IMR-90 (cell line): ENCODE measurements at regions not wholly inside any gene's neighbourhood (a gene's known extent, or its start where the extent isn't known, plus 50 kb on each side); places are given as distances from the start of the nearest gene placed in this dataset.

Experiments
- ATAC-seq: fragments of 200-7000 bp; cut with Tn5 transposase; 2 replicates; pipeline ENCODE4 v1.9.1; 2020; ENCODE audit warnings: low read depth, mild to moderate bottlenecking, moderate library complexity
- BruUV-seq: library from RNA; stranded (reverse); fragments of 400-500 nt; replicated peaks from 2 replicates; lab custom pipeline; 2021; lab: Mats Ljungman, UMichigan
- CTCF ChIA-PET: fragments of 300-600 bp; formaldehyde crosslinking; extraction: SDS; loops from one replicate; lab custom pipeline; 2021; ENCODE audit warnings: antibody characterized with exemption; lab: Yijun Ruan, JAX
- POLR2A ChIA-PET: fragments of 300-600 bp; sonication (Branson Sonifier 250); formaldehyde crosslinking; loops from one replicate; lab custom pipeline; 2022; ENCODE audit warnings: antibody characterized with exemption; ENCODE audit not compliant: unreplicated experiment; lab: Charles Lee
- DNase-seq: peaks from one replicate; pipeline ENCODE4 v3.0.0; 2013
- H2AFZ ChIP-seq: replicated peaks from 2 replicates; pipeline ENCODE3; 2013; ENCODE audit warnings: low read length, mild to moderate bottlenecking; ENCODE audit not compliant: poor library complexity
- H2AK5ac ChIP-seq: 2 replicates; pipeline ENCODE4 v1.6.1; 2013; ENCODE audit warnings: low read depth, low read length, inconsistent platforms
- H2AK9ac ChIP-seq: replicated peaks from 2 replicates; pipeline ENCODE3; 2013; ENCODE audit warnings: mild to moderate bottlenecking, low read depth, low read length, moderate library complexity; ENCODE audit not compliant: poor library complexity
- H2BK120ac ChIP-seq: 2 replicates; pipeline ENCODE4 v1.6.1; 2013; ENCODE audit warnings: low read depth, low read length, inconsistent platforms
- H2BK15ac ChIP-seq: 3 replicates; pipeline ENCODE4 v1.6.1; 2013; ENCODE audit warnings: low read depth, low read length, inconsistent platforms
- H2BK20ac ChIP-seq: 2 replicates; pipeline ENCODE4 v1.6.1; 2013; ENCODE audit warnings: low read depth, mild to moderate bottlenecking, inconsistent platforms, low read length, moderate library complexity
- H2BK5ac ChIP-seq: 2 replicates; pipeline ENCODE4 v1.6.1; 2013; ENCODE audit warnings: mild to moderate bottlenecking, low read depth, low read length, inconsistent platforms; ENCODE audit not compliant: poor library complexity, severe bottlenecking
- H3K14ac ChIP-seq: replicated peaks from 2 replicates; pipeline ENCODE4 v1.6.1; 2013; ENCODE audit warnings: low read depth, low read length, inconsistent platforms
- H3K18ac ChIP-seq: 2 replicates; pipeline ENCODE4 v1.6.1; 2013; ENCODE audit warnings: low read depth, low read length, control low read depth
- H3K23ac ChIP-seq: 2 replicates; pipeline ENCODE4 v1.6.1; 2013; ENCODE audit warnings: low read depth, low read length, inconsistent platforms
- H3K27ac ChIP-seq: 2 replicates; pipeline ENCODE4 v1.5.1; 2013; ENCODE audit warnings: mild to moderate bottlenecking, control low read depth, low read length; ENCODE audit not compliant: insufficient read depth
- H3K27me3 ChIP-seq: 2 replicates; pipeline ENCODE4 v1.6.1; 2013; ENCODE audit warnings: low read length; ENCODE audit not compliant: control insufficient read depth, insufficient read depth
- H3K36me3 ChIP-seq: 2 replicates; pipeline ENCODE4 v1.6.1; 2013; ENCODE audit warnings: low read length, mixed read lengths; ENCODE audit not compliant: control insufficient read depth, insufficient read depth
- H3K4ac ChIP-seq: 2 replicates; pipeline ENCODE4 v1.6.1; 2013; ENCODE audit warnings: low read depth, low read length, inconsistent platforms
- H3K4me1 ChIP-seq: 2 replicates; pipeline ENCODE4 v1.6.1; 2013; ENCODE audit warnings: low read length, mixed read lengths; ENCODE audit not compliant: control insufficient read depth, insufficient read depth
- H3K4me2 ChIP-seq: 2 replicates; pipeline ENCODE4 v1.6.1; 2013; ENCODE audit warnings: low read depth, mild to moderate bottlenecking, control low read depth, low read length, moderate library complexity
- H3K4me3 ChIP-seq: 2 replicates; pipeline ENCODE4 v1.5.1; 2013; ENCODE audit warnings: low read depth, mild to moderate bottlenecking, control low read depth, low read length, moderate library complexity; ENCODE audit not compliant: insufficient read depth
- H3K56ac ChIP-seq: 2 replicates; pipeline ENCODE4 v1.6.1; 2013; ENCODE audit warnings: low read length, inconsistent platforms; ENCODE audit not compliant: insufficient read depth; ENCODE audit errors: extremely low read depth
- H3K79me1 ChIP-seq, 2 experiments: 2 replicates each; pipeline ENCODE4 v1.6.1; 2013; ENCODE audit warnings: low read length in 2 of 2, inconsistent platforms in 1 of 2, low read depth in 1 of 2
- H3K9ac ChIP-seq: 2 replicates; pipeline ENCODE4 v1.6.1; 2013; ENCODE audit warnings: low read depth, low read length, control low read depth
- H3K9me1 ChIP-seq: 2 replicates; pipeline ENCODE4 v1.6.1; 2013; ENCODE audit warnings: low read length, inconsistent platforms; ENCODE audit not compliant: insufficient read depth
- H3K9me3 ChIP-seq: 2 replicates; pipeline ENCODE4 v1.6.1; 2013; ENCODE audit warnings: low read length; ENCODE audit not compliant: control insufficient read depth, insufficient read depth
- H4K20me1 ChIP-seq: 2 replicates; pipeline ENCODE4 v1.6.1; 2013; ENCODE audit warnings: low read length, inconsistent platforms; ENCODE audit not compliant: insufficient read depth
- H4K5ac ChIP-seq: 2 replicates; pipeline ENCODE4 v1.6.1; 2013; ENCODE audit warnings: mild to moderate bottlenecking, low read depth, low read length, control low read depth
- H4K8ac ChIP-seq, 2 experiments: 2 replicates each; pipeline ENCODE4 v1.6.1; 2013; ENCODE audit warnings: low read depth in 2 of 2, low read length in 2 of 2, control low read depth in 1 of 2, inconsistent platforms in 1 of 2
- H4K91ac ChIP-seq: 2 replicates; pipeline ENCODE4 v1.6.1; 2013; ENCODE audit warnings: low read depth, low read length, inconsistent platforms; ENCODE audit not compliant: insufficient read depth
- CHD1 ChIP-seq: IDR thresholded peaks from 2 replicates; pipeline ENCODE4 v1.6.1; 2012; ENCODE audit warnings: low read depth, low read length, improper control_type of control experiment
- WGBS, 2 experiments: methylation state at CpG; one replicate each; pipeline versions ENCODE4 v1.1.5 to v1.1.7; 2013; ENCODE audit warnings: missing lambda C conversion rate in 2 of 2; ENCODE audit not compliant: insufficient read length in 1 of 2; ENCODE audit errors: extremely low coverage in 2 of 2; 5-methylcytosine and 5-hydroxymethylcytosine counted together
- dilution Hi-C: fragments of 300-500 bp; cut with HindIII; formaldehyde crosslinking; loops from one replicate; pipeline ENCODE4 v1.14.3; 2018; ENCODE audit warnings: low sequenced_read_pairs; ENCODE audit not compliant: unreplicated experiment
- in situ Hi-C: fragments of 300-500 bp; cut with MboI; formaldehyde crosslinking; loops from 3 replicates; pipeline ENCODE4 v1.14.3; 2019; ENCODE audit warnings: low sequenced_read_pairs, inconsistent platforms, mixed read lengths
- intact Hi-C: fragments of 100-400 bp; cut with micrococcal nuclease; formaldehyde crosslinking; loops from 2 replicates; pipeline ENCODE4 v1.10.0; 2022

DNA sequence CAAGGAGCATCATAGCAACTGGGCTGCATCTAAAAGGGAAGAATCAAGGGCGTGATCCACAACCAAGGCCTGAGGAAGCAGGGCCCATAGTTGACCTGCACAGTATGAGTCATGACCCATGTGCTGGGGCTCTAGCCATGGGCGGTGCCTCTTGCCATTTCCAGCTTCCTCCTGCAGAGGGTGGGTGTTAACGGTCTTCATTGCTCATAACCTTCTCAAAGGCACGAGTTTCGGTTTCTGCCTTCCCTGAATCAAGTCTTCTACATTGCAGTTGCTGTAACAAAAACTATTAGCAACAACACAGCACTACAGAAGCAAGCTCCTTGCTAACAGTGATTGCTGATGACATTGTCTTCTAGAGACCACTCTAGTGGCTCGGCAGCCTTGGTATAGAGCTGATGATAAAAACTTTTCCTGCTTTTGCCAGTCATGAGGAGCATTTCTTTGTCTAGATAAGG is 66.9 kb downstream of the CTSL start:
- Histone ChIP-seq H3K14ac (no peak overlapping the region; the same call in 1 of the 2 replicates), H2BK15ac (no peak overlapping the region), H3K23ac (no peak overlapping the region), H2BK20ac (peak overlapping the region; percentile 85; the same call in 1 of the 2 replicates), H4K91ac (peak overlapping the region; percentile 9; the same call in 1 of the 2 replicates), H3K79me1 (no peaks in the 10 kb centered on the region), H4K5ac (peak overlapping the region; percentile 39), H2BK5ac (peak overlapping the region; percentile 16), H4K20me1 (no peaks in the 10 kb centered on the region), H3K18ac (peak overlapping the region; percentile 53), H2AFZ (no peak overlapping the region), H3K4me1 (peaks cover 8% of the 10 kb centered on the region), H3K27me3 (no peaks in the 10 kb centered on the region), H3K9me3 (no peaks in the 10 kb centered on the region), H2AK9ac (no peak overlapping the region), H3K56ac (no peak overlapping the region), H3K9ac (no peak overlapping the region), H4K8ac (no peak overlapping the region; a peak in 1 of 4 replicates), H3K4me2 (no peak overlapping the region), H3K4ac (peak overlapping the region; percentile 42; the same call in 1 of the 2 replicates), H3K27ac (peak overlapping the region; percentile 5; the same call in 1 of the 2 replicates), H3K36me3 (no peaks in the 10 kb centered on the region), H2AK5ac (peak overlapping the region; percentile 67), H3K4me3 (no peak overlapping the region), H2BK120ac (peak overlapping the region; percentile 53; the same call in 1 of the 2 replicates), H3K9me1 (peaks cover 4% of the 10 kb centered on the region)
- ChIA-PET CTCF (interaction anchor here (0.6 kb wide), 3 partner anchors 20 to 1377 kb away, joined by 3 read pairs; no protein-coding TSS in a partner anchor), POLR2A (no interaction called here)
- intact Hi-C loops, result no loop called here
- in situ Hi-C loops, result no loop called here
- WGBS, 2 experiments, result 89% methylated on average over 2 of the region's 6 CpGs; no CpG with 5 or more reads in 1 of the 2 experiments
- peak; percentile 43 for DNase-seq
- BruUV-seq, result no TSS peak
- peak; percentile 41 for ATAC-seq
- no peak for TF ChIP-seq CHD1
- dilution Hi-C loops, result no loop called here
